NCI-H69 (cell line): ENCODE measurements at regions not wholly inside any gene's neighbourhood (a gene's known extent, or its start where the extent isn't known, plus 50 kb on each side); places are given as distances from the start of the nearest gene placed in this dataset.
"Not testable (repeated sequence)": the region's sequence is repeated elsewhere in the genome, so short reads cannot be mapped to it uniquely, and the experiment has no call there.

ENCODE experiments used
- DNase-seq: peaks from one replicate; lab custom pipeline; 2025; lab: John Stamatoyannopoulos, UW

GRCh38 chr5:110923971-110924370, 147.5 kb upstream of the TSLP start:
- DNase-seq = no peak

GRCh38 chr5:110925398-110925797, 146.1 kb upstream of the TSLP start:
- no peak for DNase-seq

GRCh38 chr5:110925916-110926315, 145.6 kb upstream of the TSLP start:
- DNase-seq = no peak

GRCh38 chr5:110932755-110933488, 138.6 kb upstream of the TSLP start:
- no peak for DNase-seq

GRCh38 chr5:110940136-110940535, 131.4 kb upstream of the TSLP start:
- no peak for DNase-seq

GRCh38 chr5:110945874-110946436, 125.6 kb upstream of the TSLP start:
- DNase-seq = no peak

- no peak for DNase-seq
Observed at GRCh38 chr5:110951373-110951791, 120.1 kb upstream of the TSLP start.

- peak; percentile 64 for DNase-seq
Observed at GRCh38 chr5:110956280-110956912, 115.1 kb upstream of the TSLP start.

GRCh38 chr5:110956913-110957813, 114.3 kb upstream of the TSLP start:
- no peak for DNase-seq

GRCh38 chr5:110957934-110958333, 113.6 kb upstream of the TSLP start:
- no peak for DNase-seq

- no peak for DNase-seq
Observed at GRCh38 chr5:110963495-110963894, 108.0 kb upstream of the TSLP start.

GRCh38 chr5:110965773-110966581, 105.5 kb upstream of the TSLP start:
- DNase-seq = no peak

GRCh38 chr5:110968246-110969005, 103.1 kb upstream of the TSLP start:
- DNase-seq = no peak

GRCh38 chr5:110969502-110969901, 102.0 kb upstream of the TSLP start:
- peak; percentile 20 for DNase-seq

- DNase-seq = peak; percentile 32
Observed at GRCh38 chr5:110973510-110973909, 98.0 kb upstream of the TSLP start.

GRCh38 chr5:110977915-110978314, 93.6 kb upstream of the TSLP start:
- DNase-seq = no peak

- peak; percentile 80 for DNase-seq
Observed at GRCh38 chr5:110985882-110986281, 85.6 kb upstream of the TSLP start.

GRCh38 chr5:110987573-110987972, 83.9 kb upstream of the TSLP start:
- not testable (repeated sequence) for DNase-seq

GRCh38 chr5:110996742-110997141, 74.8 kb upstream of the TSLP start:
- no peak for DNase-seq

GRCh38 chr5:111002036-111002435, 69.5 kb upstream of the TSLP start:
- DNase-seq = no peak

- no peak for DNase-seq
Observed at GRCh38 chr5:111003623-111004022, 67.9 kb upstream of the TSLP start.
